ENCODE measurements at regions not wholly inside any gene's neighbourhood (a gene's known extent, or its start where the extent isn't known, plus 50 kb on each side); places are given as distances from the start of the nearest gene placed in this dataset.

DNA sequence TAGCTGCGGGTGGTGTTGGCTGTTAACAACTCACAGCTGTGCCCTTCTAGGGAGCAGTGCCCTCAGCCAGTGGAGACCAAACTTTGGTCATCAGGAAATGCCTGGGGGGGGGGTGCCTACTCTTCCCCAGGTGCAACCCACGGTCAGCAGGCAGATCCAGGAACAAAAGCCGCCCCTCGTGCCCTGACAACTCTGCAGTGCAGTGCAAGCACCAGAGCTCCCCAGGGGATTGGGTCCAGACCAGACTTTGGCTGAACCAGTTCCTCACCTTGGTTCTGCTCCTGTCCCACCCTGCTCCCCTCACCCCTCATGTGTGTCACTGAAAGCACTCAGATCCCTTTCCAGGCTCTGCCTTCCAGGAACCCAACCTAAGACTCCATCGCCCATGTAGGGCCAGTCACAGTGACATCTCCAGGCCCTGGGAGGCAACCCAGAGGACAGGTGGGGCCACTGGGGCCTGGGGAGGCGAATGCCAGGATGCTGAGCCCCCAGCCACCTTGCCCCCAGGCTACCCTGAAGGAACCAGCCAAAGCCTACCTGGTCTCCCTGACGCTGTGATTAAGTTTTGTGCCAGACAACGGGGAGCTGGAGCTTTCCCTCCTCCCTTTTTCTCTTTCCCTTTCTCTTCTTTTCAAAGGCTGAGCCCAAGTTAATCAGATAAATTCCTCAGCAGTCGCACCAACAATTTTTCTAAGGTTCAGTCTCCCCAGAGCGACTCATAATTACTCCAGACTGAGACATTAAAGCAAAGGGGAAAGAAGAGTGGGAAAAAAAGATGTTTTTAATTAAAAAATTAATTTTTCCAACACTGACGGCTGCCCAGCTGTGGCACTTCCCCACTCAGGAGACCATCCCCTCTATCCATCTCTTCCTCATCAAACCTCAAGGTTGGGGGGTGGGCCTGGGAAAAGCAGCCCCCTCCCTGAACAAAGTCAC lies 207.5 kb upstream of the LINGO1 start:
- TF ChIP-seq GATA3 (IDR thresholded peaks at IDR 0.05; ENCODE audit: low read depth, low read length) (no peak), GATA2 (IDR thresholded peaks at IDR 0.05; ENCODE audit: low read depth, low read length) (no peak)

GRCh38 chr15:77839456-77839855 lies 206.7 kb upstream of the LINGO1 start:
- TF ChIP-seq GATA3 (IDR thresholded peaks at IDR 0.05; ENCODE audit: low read depth, low read length) (no peak), GATA2 (IDR thresholded peaks at IDR 0.05; ENCODE audit: low read depth, low read length) (no peak)

DNA sequence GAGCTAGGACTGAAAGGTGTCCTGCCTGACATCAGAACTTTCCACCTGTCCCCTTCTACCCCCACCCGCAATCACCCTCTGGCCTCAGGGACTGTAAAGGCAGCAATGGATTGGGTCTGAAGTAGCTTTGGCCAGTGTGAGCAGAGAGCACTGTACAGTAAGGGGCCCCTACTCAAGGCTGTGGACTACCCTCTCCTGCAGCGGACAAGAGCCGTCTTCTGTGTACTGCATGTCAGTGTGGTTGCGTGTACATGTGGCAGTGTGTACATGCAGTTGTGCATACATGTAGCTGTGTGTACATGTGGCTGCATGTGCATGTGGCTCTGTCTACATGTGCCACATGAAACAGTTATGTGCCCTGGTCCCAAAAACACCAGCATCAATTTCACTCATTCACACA lies 205.9 kb upstream of the LINGO1 start:
- TF ChIP-seq GATA2 (IDR thresholded peaks at IDR 0.05; ENCODE audit: low read depth, low read length) (no peak), GATA3 (IDR thresholded peaks at IDR 0.05; ENCODE audit: low read depth, low read length) (no peak)

- TF ChIP-seq GATA2 (IDR thresholded peaks at IDR 0.05; ENCODE audit: low read depth, low read length) (no peak), GATA3 (IDR thresholded peaks at IDR 0.05; ENCODE audit: low read depth, low read length) (no peak)
Measured at GRCh38 chr15:77838061-77838460, 205.3 kb upstream of the LINGO1 start.

DNA sequence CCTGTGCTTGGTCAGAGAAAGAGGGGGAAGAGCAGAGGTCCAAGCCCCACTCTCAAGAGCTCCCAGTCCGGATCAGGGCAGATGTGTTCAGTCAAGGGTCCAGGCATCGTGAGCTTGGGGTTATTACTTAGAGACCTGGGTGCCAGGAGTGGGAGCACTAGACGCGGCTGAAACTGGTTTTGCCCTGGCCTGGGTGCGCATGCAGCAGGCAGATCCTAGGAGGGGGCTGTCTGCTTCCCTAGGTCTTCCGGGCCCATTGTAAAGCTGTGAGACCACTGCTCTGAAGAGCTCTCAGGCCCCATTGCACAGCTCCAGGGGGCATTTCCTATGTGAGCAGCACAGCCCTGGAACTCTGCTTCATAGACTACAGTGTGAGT lies 204.9 kb upstream of the LINGO1 start:
- no peak for TF ChIP-seq GATA3 (IDR thresholded peaks at IDR 0.05; ENCODE audit: low read depth, low read length)
- no peak for TF ChIP-seq GATA2 (IDR thresholded peaks at IDR 0.05; ENCODE audit: low read depth, low read length)

DNA sequence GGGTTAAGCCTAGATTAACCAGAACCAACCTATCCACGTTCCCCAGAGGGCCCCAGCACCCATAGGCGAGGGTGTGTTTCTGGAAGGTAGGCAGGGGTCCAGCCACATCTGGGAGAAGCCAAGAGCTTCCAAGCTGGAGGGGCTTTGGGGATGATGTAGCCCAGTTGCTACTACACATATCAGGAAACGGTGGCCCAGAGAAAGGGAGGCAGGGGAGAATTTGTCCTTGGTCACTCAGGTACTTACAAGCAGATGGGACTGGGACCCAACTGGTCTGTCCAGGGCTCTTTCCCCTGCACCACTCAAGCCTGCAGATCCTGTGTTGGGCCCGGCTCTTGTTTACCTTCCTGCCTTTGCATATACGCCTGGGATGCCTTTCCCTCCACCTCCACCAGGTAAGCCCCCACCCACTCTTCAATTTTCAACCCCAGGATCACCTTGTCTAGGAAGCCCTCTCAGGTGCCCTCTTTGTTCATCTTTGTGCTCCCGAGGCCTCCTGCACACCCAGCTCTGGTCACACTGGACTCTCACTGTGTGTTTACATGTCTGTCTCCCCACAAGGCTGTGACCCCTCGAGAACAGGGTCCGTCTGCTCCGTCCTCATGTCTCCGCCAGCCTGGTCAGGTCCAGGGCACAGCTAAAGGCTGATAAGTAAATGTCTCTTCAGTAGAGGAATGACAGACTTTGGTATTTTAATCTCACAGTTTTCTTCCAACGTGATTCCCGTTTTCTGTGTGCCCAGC lies 204.4 kb upstream of the LINGO1 start:
- TF ChIP-seq GATA3 (IDR thresholded peaks at IDR 0.05; ENCODE audit: low read depth, low read length): no peak
- no peak for TF ChIP-seq GATA2 (IDR thresholded peaks at IDR 0.05; ENCODE audit: low read depth, low read length)

GRCh38 chr15:77836121-77836692 lies 203.5 kb upstream of the LINGO1 start:
- no peak for TF ChIP-seq GATA3 (IDR thresholded peaks at IDR 0.05; ENCODE audit: low read depth, low read length)
- TF ChIP-seq GATA2 (IDR thresholded peaks at IDR 0.05; ENCODE audit: low read depth, low read length): no peak

DNA sequence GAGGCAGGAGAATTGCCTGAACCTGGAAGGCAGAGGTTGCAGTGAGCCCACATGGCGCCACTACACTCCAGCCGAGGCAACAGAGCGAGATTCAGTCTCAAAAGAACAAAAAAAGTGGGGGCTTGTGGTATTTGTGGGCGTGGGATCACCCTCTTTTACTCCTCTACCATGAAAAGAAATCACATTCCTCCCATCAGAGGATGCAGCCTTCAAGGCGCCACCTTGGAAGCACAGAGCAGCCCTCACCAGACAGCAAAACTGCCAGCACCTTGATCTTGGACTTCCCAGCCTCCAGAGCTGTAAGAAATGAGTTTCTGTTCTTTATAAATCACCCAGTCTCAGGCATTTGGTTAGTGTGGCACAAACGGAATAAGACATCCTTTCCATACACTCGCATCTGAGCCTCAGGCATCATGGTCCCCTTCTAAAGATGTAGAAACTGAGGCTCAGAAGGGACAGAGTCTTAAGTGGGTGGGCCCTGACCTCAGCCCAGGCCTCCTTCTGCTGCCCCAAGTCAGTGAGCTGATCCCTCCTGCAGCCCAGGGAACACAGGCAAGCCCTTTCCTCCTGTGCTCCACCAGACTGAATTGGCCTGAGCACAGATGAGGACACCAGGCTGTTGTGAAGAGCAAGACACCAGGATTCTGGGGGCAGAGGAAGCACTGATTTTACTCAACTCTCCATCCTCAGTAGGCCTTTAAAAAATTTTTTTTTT lies 201.7 kb upstream of the LINGO1 start:
- TF ChIP-seq GATA3 (IDR thresholded peaks at IDR 0.05; ENCODE audit: low read depth, low read length): no peak
- TF ChIP-seq GATA2 (IDR thresholded peaks at IDR 0.05; ENCODE audit: low read depth, low read length): no peak

GRCh38 chr15:77832874-77833273 lies 200.2 kb upstream of the LINGO1 start:
- TF ChIP-seq GATA3 (IDR thresholded peaks at IDR 0.05; ENCODE audit: low read depth, low read length) (no peak), GATA2 (IDR thresholded peaks at IDR 0.05; ENCODE audit: low read depth, low read length) (no peak)

GRCh38 chr15:77831986-77832385 lies 199.3 kb upstream of the LINGO1 start:
- TF ChIP-seq GATA2 (IDR thresholded peaks at IDR 0.05; ENCODE audit: low read depth, low read length): no peak
- TF ChIP-seq GATA3 (IDR thresholded peaks at IDR 0.05; ENCODE audit: low read depth, low read length): no peak

DNA sequence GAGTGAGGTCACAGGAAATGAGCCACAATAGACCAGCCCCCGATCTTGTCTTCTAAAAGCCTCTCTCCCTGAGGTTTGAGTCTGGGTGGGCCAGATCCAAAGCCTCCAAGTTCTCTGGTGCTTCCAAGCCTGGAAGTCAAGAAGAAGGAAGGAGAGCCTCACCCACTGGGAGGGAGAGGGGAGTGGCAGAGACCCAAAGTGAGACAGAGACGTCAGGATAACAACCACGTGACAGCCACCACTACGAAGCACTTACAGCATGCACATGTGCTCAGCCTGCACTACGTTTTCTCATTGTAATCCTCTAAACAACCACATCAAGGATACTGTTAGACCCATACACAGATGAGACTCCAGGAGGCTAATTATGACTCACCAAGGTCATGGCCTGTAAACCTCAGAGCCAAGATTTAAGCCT lies 197.3 kb upstream of the LINGO1 start:
- no peak for TF ChIP-seq GATA3 (IDR thresholded peaks at IDR 0.05; ENCODE audit: low read depth, low read length)
- TF ChIP-seq GATA2 (IDR thresholded peaks at IDR 0.05; ENCODE audit: low read depth, low read length): no peak

GRCh38 chr15:77827860-77828259 lies 195.1 kb upstream of the LINGO1 start:
- TF ChIP-seq GATA3 (IDR thresholded peaks at IDR 0.05; ENCODE audit: low read depth, low read length): no peak
- TF ChIP-seq GATA2 (IDR thresholded peaks at IDR 0.05; ENCODE audit: low read depth, low read length): no peak

DNA sequence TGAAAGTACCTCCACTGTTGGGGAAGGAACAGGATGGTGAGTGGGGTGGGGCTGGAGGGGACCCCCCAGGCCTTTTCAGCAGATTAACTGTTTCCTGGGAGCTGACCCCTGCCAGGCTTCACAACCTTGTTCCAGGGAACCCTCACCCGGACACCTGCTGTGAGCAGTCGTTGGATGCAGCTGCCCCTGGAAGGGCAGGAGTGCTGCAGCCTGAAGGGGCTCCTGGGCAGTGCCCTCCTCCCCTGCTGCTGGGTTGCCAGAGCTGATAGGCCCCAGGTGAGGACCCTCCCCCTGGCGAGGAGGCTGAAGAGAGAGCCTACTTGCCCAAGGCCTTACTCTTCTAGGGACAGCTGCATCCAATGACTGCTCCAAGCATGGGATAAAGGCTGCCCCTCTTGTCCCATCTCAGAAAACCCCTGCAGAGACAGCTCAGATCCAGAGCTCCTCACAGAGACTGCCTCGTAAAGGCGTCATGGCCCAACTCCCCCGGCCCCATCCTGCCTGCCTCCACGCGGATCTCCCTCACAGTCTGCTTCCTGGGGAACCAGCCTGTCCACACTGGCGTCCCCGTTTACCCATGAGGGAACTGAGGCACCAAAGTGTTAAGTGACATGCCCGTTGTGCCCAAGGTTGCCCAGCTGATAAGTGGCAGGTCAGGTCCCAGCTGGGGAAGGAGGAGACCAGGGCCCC lies 193.4 kb upstream of the LINGO1 start:
- TF ChIP-seq GATA3 (IDR thresholded peaks at IDR 0.05; ENCODE audit: low read depth, low read length): no peak
- TF ChIP-seq GATA2 (IDR thresholded peaks at IDR 0.05; ENCODE audit: low read depth, low read length): no peak
